Osteocyte (in vitro differentiated cells): ENCODE measurements at regions not wholly inside any gene's neighbourhood (a gene's known extent, or its start where the extent isn't known, plus 50 kb on each side); places are given as distances from the start of the nearest gene placed in this dataset.
A peak's percentile ranks its signal among the peaks of the same experiment; 100 is the strongest.
"Not testable (repeated sequence)": the region's sequence is repeated elsewhere in the genome, so short reads cannot be mapped to it uniquely, and the experiment has no call there.

Experiments
- DNase-seq: peaks from one replicate; pipeline ENCODE4 v3.0.0; 2021; ENCODE audit warnings: mixed read lengths; ENCODE audit not compliant: unreplicated experiment; ENCODE audit errors: extremely low spot score
- H3K27ac Mint-ChIP-seq: one replicate; pipeline ENCODE4 v1.8.0; 2021; ENCODE audit warnings: mild to moderate bottlenecking, mixed read lengths; ENCODE audit not compliant: unreplicated experiment
- H3K27me3 Mint-ChIP-seq: one replicate; pipeline ENCODE4 v1.8.0; 2021; ENCODE audit warnings: mixed read lengths; ENCODE audit not compliant: unreplicated experiment
- H3K36me3 Mint-ChIP-seq: one replicate; pipeline ENCODE4 v1.8.0; 2021; ENCODE audit warnings: mixed read lengths; ENCODE audit not compliant: unreplicated experiment
- H3K4me1 Mint-ChIP-seq: one replicate; pipeline ENCODE4 v1.8.0; 2021; ENCODE audit warnings: mixed read lengths; ENCODE audit not compliant: unreplicated experiment
- H3K4me3 Mint-ChIP-seq: one replicate; pipeline ENCODE4 v1.8.0; 2021; ENCODE audit warnings: mild to moderate bottlenecking, moderate library complexity, mixed read lengths; ENCODE audit not compliant: unreplicated experiment
- H3K9me3 Mint-ChIP-seq: one replicate; pipeline ENCODE4 v1.8.0; 2021; ENCODE audit warnings: mixed read lengths; ENCODE audit not compliant: unreplicated experiment

GRCh38 chr22:11690170-11690569 lies 3837.8 kb upstream of the OR11H1 start:
- peak; percentile 75 for DNase-seq
- H3K4me1 Mint-ChIP-seq, H3K4me3 Mint-ChIP-seq, H3K9me3 Mint-ChIP-seq, H3K27me3 Mint-ChIP-seq, H3K36me3 Mint-ChIP-seq, H3K27ac Mint-ChIP-seq: not testable (repeated sequence)

GRCh38 chr22:11703588-11703987 lies 3824.4 kb upstream of the OR11H1 start:
- not testable (repeated sequence) for H3K36me3 Mint-ChIP-seq, H3K4me3 Mint-ChIP-seq, H3K4me1 Mint-ChIP-seq, H3K9me3 Mint-ChIP-seq, H3K27me3 Mint-ChIP-seq, H3K27ac Mint-ChIP-seq
- peak; percentile 82 for DNase-seq

GRCh38 chr22:11706826-11707225 lies 3821.2 kb upstream of the OR11H1 start:
- not testable (repeated sequence) for DNase-seq, H3K27ac Mint-ChIP-seq, H3K9me3 Mint-ChIP-seq, H3K27me3 Mint-ChIP-seq, H3K36me3 Mint-ChIP-seq, H3K4me3 Mint-ChIP-seq, H3K4me1 Mint-ChIP-seq
